NCI-H146 (cell line): ENCODE measurements at regions not wholly inside any gene's neighbourhood (a gene's known extent, or its start where the extent isn't known, plus 50 kb on each side); places are given as distances from the start of the nearest gene placed in this dataset.

ENCODE experiments used
- DNase-seq: peaks from one replicate; lab custom pipeline; 2025; lab: John Stamatoyannopoulos, UW

- no peak for DNase-seq
Measured at GRCh38 chr15:70279096-70279495, 181.4 kb upstream of the TLE3 start.

DNA sequence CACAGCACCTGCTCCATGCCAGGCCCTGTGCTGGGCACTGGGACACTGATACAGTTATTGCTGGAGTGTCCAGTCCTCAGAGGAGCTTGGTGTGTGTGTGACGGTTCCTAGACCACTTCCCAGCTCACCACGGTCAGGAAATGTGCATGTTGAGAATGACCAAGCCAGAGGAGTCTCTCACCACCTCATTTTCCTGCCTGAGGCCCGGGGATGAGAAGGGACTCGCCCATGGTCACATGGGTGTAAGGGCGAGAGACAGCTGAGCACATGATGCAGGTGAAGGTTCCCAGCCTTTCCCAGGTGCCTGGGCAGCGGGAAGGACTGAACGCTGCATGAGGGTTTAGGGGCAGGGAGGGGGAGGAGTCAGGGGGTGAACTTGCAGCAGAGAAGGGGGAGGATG is 180.9 kb upstream of the TLE3 start:
- no peak for DNase-seq

DNA sequence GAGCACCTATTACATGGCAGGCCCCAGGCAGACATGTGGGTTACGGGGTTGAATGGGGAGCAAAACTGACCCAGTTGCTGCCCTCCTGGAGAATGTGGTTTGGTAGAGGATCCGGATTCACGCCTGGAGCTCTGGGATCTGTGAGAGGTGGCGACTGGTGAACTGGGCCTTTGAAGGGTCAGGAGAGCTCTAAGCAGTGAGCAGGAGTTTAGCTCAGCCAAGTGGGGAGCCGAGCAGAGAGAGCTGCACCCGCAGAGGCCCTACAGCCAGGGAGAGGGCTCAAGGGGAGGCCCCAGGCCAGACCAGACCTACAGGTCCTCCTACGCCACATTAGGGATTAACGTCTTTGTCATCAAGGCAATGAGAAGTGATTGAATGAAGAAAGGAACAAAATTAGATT is 179.8 kb upstream of the TLE3 start:
- DNase-seq = no peak

DNA sequence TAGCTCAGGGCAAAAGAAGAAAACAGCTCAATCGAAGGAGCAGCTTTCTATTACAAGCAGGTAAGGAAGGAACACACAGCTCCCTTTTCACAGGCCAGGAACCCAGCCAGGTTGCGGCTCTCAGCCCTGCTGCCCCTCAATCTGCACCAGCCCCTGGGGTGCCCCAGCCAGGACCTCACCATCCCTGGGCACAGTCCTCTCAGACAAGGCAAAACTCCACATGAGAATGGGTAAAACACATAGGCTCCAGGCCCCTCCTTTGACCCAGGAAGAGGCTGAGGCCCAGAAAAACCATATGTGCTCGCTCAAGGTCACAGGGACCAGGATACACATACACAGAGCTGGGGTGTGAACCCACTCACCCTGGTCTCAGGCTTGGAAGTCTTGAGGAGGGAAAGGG is 178.7 kb upstream of the TLE3 start:
- DNase-seq = no peak

- DNase-seq = no peak
Measured at GRCh38 chr15:70275461-70276138, 177.9 kb upstream of the TLE3 start.

GRCh38 chr15:70274908-70275307 is 177.2 kb upstream of the TLE3 start:
- no peak for DNase-seq

DNA sequence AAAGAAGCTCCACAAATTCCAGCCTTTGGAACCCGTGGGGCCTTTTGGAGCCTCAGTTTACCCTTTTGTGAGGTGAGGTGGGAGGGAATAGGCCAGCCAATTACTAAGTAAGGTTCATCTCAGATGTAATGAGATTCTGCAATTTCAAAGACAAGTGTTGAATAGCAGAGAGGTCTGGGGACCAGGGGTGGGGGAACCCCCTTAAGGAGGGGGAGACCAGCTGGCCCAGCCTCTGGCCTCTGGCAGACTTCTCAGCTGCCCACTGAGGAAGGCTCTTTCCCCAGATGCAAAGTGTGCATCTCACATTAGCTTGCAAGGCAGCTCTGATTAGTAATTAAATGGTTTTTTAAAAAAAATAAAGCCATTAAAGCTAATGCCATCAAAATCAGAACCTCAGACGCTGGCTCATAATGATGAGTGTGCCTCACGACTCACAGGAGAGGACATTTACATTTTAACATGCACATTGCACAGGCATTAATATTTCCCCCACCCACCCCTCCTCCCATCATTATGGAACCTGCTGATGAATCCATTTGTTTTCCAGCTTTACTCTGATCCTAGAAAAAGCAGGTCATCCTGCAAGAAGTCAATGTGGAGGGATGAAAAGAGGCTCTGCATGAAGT is 176.7 kb upstream of the TLE3 start:
- DNase-seq = no peak

DNA sequence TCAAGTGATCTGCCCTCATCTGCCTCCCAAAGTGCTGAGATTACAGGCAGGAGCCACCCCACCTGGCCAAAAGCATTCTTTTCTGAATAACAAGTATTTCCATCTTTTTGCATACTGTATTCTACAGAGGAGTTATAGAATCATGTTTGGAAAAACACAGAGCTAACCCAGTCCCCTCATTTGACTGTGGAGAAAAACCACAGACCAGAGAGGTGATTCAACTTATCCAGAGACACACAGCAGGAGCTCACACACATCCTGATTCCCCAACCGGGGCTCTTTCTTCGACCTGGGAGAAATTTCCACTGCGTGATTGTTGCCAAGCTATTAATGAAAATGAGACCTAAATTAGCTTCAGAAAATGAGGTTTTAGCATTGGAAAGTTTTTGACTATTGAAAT is 176.1 kb upstream of the TLE3 start:
- no peak for DNase-seq

DNA sequence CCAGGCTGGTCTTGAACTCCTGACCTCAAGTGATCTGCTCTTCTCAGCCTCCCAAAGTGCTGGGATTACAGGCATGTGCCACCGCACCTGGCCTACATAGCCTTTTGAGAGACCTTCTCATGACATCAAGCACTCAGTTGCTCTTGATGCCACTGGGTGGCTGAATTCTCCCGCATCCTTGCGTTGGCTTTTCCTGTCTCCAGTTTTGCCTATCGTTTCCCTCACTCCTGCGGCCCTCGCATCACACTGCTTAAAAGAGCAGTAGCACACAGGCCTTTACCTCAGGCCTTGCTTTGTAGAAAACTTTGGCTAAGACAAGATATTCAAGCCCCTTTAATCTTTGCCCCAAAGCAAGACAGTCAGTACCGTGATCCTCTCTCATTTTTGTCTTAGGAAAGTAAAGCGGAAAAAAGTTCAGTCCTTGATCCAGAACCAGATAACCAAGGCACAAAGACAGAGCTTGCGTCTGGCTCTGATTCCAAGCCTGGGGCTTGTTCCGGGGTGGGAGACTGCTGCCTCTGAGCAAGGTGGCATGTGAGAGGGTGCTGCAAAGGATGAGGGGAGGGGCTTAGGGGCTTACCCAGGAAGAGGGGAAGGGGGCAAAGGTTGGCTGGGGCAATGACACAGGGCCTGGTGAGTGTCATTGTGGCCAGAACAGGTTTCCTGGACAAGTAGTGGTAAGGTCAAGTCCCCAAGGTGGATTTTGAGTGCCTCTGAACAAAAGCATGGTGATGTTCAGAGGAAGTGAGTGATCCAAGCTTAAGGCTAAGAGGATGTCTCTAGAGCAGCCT is 175.0 kb upstream of the TLE3 start:
- DNase-seq = no peak

DNA sequence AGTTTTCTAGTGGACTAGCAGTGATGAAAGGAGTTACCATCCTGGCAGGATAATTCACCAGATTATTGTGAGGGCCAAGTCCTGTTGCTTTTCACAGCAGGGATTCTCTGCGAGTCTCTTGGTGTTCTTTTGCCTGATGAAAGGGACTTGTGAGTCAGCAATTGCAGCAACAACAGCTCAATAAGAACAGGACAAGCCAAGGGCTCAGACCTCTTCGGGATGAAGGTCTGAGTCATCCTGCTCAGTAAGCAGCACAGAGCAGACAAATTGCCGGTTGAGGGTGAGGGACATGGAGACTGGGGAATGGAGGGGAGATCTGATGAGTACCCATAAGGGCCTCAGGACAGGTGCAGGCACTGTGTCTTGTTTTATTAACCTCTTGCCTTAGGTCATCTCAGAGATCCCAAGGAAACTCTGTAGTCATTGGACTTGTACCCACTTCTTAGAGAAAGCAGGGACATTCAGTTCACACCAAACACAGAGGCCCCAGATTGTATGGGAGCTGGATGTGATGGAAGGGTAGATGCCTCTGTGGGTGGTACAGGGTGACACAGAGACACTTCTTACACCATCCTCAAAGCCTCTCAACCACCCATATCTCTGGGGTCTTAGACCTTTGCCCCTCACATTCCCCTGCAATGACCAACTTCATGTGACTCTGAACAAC is 173.8 kb upstream of the TLE3 start:
- DNase-seq = peak; percentile 66

DNA sequence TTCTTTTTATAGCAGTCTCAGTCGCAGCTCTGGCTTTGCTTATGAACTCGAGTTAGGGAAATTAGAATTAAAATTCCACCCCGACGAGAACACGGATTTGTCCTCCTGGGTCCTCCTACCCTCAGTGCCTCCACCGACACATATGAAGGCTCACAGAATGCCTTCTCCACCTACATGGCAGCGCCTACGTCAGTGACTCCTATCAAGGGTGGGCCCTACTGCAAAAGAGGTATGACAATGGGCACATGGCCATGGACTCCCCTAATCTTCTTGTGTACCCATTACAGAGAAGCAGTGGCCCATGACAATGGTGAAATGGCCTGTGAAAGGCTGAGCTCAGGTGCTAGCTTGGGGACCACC is 173.0 kb upstream of the TLE3 start:
- DNase-seq = no peak

GRCh38 chr15:70269991-70270751 is 172.5 kb upstream of the TLE3 start:
- DNase-seq = no peak

DNA sequence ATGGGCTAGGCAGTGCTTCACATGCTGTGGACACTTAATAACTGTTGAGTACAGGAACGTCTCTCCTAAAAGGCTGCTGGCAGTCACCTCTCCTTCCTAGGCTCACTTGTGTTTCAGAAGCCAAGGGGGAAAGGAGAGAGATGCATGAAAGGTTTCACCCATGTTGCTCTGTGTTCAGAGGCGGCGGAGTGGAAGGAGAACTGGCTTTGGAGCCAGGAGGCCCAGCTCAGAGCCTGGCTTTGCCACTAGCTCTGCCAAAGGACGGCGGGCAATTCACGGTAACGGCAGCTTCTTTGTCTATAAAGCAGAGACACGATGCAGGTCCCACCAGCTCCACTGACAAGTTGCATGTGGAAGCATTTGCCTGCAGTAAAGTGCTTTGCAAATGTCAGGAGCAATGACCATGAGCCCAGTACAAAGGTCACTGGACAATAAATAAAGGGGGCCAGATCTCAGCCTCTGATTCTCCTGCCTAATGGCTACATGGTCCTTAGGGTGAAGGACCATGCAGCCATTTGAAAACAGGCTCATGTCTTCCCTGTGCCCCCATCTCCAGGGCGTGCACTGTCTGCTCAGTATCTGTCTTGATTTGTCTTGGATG is 171.7 kb upstream of the TLE3 start:
- DNase-seq = no peak

- DNase-seq = no peak
Measured at GRCh38 chr15:70268698-70269251, 171.1 kb upstream of the TLE3 start.

- DNase-seq = no peak
Measured at GRCh38 chr15:70267879-70268278, 170.2 kb upstream of the TLE3 start.

GRCh38 chr15:70267306-70267705 is 169.6 kb upstream of the TLE3 start:
- no peak for DNase-seq

GRCh38 chr15:70266412-70267121 is 168.8 kb upstream of the TLE3 start:
- DNase-seq = no peak

DNA sequence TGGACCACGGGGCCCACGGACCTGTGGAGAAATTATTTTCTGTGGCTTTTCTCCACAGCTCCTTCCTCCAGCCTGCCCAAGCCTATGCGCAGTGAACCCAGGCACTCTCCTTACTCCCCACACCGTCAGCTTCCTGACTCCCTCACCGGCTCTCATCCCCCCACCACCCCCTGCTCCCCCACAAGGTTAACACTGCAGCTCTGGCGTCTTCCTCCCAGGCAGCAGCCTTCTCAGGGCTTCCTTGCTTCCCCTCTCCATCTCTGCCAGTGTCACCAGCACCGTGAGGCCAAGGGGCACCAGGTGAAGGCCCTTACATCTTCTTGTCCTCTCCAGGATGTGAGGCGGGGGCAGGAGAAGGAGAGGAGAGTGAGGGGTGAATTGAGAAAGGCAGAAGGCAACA is 168.3 kb upstream of the TLE3 start:
- DNase-seq = no peak

DNA sequence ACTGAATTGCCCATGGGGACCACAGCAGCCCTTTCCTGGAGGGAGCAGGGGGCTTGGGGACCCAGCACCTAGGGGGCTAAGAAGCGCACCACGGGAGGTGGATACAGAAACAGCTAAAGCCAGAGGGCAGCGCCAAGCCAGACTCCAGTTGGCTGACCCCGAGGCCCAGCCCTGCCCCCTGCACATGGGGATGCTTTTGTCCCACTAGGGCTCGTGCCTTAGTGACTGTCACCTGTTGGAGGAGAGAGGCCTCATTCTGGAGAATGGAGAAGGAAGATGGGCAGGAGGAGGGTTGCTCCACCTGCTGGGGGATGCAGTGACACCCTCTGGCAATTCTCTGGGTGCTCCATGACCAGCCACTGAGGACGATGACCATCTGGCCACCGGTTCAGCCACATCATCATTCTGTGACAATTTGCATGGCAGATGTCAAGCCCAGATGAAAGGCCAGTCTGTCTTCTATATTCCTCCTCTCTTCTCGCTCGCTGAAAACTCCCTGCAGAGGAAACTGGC is 167.8 kb upstream of the TLE3 start:
- DNase-seq = no peak

DNA sequence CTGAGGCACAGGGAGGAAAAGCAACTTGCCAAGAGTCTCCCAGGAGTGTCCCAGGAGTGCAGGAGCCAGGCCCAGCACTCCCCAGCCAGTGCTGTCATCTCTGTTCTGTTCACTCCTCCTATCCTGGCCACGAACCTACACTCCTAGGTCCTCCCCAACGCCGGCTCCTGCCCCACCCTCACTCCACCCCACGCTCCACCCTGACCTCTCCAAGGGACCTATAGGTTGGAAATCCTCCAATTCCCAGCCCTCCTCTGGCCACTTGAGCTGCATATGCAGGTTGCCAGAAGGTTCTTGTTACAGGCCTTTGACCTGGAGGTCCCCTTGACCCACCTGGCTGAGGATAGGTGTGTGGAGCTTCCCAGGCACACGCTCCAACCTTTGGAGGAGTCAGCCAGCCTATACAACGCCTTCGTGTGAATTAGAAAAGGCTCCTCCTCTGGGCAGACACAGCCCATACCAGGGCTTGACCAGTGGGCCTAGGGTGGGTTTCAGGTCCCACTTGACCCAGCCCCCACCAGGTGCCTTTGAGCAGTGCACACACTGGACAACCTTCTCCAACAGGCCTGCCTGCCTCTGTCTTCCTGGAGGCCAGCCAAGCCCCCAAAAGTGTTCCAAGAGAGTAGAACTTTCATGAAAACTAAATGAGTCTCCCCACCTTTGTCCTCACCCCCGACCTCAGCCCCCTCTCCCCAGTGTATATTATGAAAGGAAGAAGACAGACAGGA is 167.2 kb upstream of the TLE3 start:
- DNase-seq = no peak
